ENCODE measurements at regions not wholly inside any gene's neighbourhood (a gene's known extent, or its start where the extent isn't known, plus 50 kb on each side); places are given as distances from the start of the nearest gene placed in this dataset.

- no peak overlapping the region for H3K27ac Mint-ChIP-seq
- no peaks in the 10 kb centered on the region for H3K27me3 Mint-ChIP-seq (ENCODE audit: low read depth, poor library complexity)
- H3K4me3 Mint-ChIP-seq: no peak overlapping the region
- TF ChIP-seq, protein P1, sequence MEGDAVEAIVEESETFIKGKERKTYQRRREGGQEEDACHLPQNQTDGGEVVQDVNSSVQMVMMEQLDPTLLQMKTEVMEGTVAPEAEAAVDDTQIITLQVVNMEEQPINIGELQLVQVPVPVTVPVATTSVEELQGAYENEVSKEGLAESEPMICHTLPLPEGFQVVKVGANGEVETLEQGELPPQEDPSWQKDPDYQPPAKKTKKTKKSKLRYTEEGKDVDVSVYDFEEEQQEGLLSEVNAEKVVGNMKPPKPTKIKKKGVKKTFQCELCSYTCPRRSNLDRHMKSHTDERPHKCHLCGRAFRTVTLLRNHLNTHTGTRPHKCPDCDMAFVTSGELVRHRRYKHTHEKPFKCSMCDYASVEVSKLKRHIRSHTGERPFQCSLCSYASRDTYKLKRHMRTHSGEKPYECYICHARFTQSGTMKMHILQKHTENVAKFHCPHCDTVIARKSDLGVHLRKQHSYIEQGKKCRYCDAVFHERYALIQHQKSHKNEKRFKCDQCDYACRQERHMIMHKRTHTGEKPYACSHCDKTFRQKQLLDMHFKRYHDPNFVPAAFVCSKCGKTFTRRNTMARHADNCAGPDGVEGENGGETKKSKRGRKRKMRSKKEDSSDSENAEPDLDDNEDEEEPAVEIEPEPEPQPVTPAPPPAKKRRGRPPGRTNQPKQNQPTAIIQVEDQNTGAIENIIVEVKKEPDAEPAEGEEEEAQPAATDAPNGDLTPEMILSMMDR (IDR thresholded peaks at IDR 0.05): no peak
- H3K4me1 Mint-ChIP-seq: no peaks in the 10 kb centered on the region
- no peaks in the 10 kb centered on the region for H3K9me3 Mint-ChIP-seq
- no peak for DNase-seq
- no peaks in the 10 kb centered on the region for H3K36me3 Mint-ChIP-seq (ENCODE audit: low read depth)
Observed at GRCh38 chr4:132076829-132077228, 1072.3 kb upstream of the PCDH10 start.

DNA sequence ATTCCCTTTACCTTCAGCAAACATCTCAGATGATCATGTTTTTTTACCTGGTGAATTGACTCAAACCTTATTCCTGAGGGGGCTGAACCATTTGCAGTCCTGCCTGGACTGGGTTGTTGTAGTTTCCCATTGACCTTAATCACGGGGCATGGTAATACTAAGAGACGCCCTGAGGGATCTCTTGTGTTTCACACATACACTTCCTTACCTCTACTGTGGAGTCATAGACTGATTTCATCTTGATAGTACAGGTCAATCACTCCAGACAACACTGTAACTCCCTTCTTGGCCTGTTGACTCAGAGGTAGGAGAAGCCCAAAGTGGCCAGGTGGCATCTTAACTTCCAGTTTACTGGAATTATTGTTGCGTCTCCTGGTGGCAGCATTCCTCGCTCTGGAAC is 1064.0 kb upstream of the PCDH10 start:
- Mint-ChIP-seq H3K27ac (no peak overlapping the region), H3K4me3 (no peak overlapping the region), H3K36me3 (ENCODE audit: low read depth) (no peaks in the 10 kb centered on the region), H3K9me3 (no peaks in the 10 kb centered on the region), H3K4me1 (no peaks in the 10 kb centered on the region), H3K27me3 (ENCODE audit: low read depth, poor library complexity) (peaks cover 3% of the 10 kb centered on the region)
- no peak for DNase-seq
- TF ChIP-seq, protein P1 (IDR thresholded peaks at IDR 0.05): no peak

DNA sequence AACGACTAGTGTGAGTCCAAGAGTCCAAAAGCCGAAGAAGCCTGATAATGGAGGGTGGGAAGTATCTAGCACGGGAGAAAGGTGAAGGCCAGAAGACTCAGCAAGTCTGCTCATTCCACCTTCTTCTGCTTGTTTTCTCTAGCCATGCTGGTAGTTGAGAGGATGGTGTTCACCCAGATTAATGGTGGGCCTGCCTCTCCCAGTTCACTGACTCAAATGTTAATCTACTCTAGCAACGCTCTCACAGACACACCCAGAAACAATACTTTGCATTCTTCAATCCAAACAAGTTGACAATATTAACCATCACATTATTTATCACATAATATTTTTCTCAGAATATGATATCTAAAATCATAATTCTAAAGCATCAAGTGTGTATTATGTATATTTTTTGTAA is 1055.1 kb upstream of the PCDH10 start:
- H3K9me3 Mint-ChIP-seq: no peaks in the 10 kb centered on the region
- H3K27me3 Mint-ChIP-seq (ENCODE audit: low read depth, poor library complexity): no peaks in the 10 kb centered on the region
- H3K27ac Mint-ChIP-seq: no peak overlapping the region
- no peaks in the 10 kb centered on the region for H3K36me3 Mint-ChIP-seq (ENCODE audit: low read depth)
- H3K4me1 Mint-ChIP-seq: no peaks in the 10 kb centered on the region
- DNase-seq: no peak
- no peak overlapping the region for H3K4me3 Mint-ChIP-seq
- TF ChIP-seq, protein P1 (IDR thresholded peaks at IDR 0.05): no peak

DNA sequence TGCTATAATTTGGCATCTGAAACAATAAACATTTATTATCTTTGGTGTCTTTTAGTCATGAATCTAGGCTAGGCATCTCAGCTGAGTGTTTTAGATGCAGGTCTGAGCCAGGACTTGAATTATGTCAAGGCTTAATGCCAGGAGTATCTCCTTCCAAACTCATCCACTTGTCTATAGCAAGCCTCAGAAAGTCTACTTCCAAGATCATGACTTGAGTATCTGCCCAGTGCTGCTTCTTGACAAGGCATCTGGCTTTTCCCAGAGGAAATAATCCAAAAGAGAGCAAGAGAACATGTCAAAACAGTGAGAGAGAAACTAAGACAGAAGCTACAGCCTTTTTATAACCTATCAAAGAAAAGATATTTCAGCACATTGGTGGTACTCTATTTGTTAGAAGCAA is 1052.1 kb upstream of the PCDH10 start:
- Mint-ChIP-seq H3K9me3 (no peaks in the 10 kb centered on the region), H3K36me3 (ENCODE audit: low read depth) (no peaks in the 10 kb centered on the region), H3K4me1 (no peaks in the 10 kb centered on the region), H3K27me3 (ENCODE audit: low read depth, poor library complexity) (peaks cover 4% of the 10 kb centered on the region), H3K27ac (no peak overlapping the region), H3K4me3 (no peak overlapping the region)
- TF ChIP-seq, protein P1 (IDR thresholded peaks at IDR 0.05): no peak
- no peak for DNase-seq

- no peak overlapping the region for H3K27ac Mint-ChIP-seq
- DNase-seq: no peak
- TF ChIP-seq, protein P1 (IDR thresholded peaks at IDR 0.05): no peak
- no peak overlapping the region for H3K4me3 Mint-ChIP-seq
- no peaks in the 10 kb centered on the region for H3K9me3 Mint-ChIP-seq
- no peaks in the 10 kb centered on the region for H3K36me3 Mint-ChIP-seq (ENCODE audit: low read depth)
- peaks cover 4% of the 10 kb centered on the region for H3K27me3 Mint-ChIP-seq (ENCODE audit: low read depth, poor library complexity)
- no peaks in the 10 kb centered on the region for H3K4me1 Mint-ChIP-seq
Observed at GRCh38 chr4:132101526-132101925, 1047.6 kb upstream of the PCDH10 start.

- Mint-ChIP-seq H3K27me3 (ENCODE audit: low read depth, poor library complexity) (no peaks in the 10 kb centered on the region), H3K9me3 (no peaks in the 10 kb centered on the region), H3K4me1 (no peaks in the 10 kb centered on the region), H3K36me3 (ENCODE audit: low read depth) (no peaks in the 10 kb centered on the region), H3K27ac (no peak overlapping the region), H3K4me3 (no peak overlapping the region)
- TF ChIP-seq, protein P1 (IDR thresholded peaks at IDR 0.05): no peak
- DNase-seq: no peak
Observed at GRCh38 chr4:132108784-132109183, 1040.3 kb upstream of the PCDH10 start.
